HepG2 (cell line): ENCODE measurements at regions not wholly inside any gene's neighbourhood (a gene's known extent, or its start where the extent isn't known, plus 50 kb on each side); places are given as distances from the start of the nearest gene placed in this dataset.

Experiments used
- ADNP ChIP-seq: sonication (generic); formaldehyde crosslinking; IDR thresholded peaks from 2 replicates; pipeline ENCODE4 v1.4.0; 2020; ENCODE audit warnings: missing genetic modification reagents
- CEBPG ChIP-seq: IDR thresholded peaks from 2 replicates; pipeline ENCODE4 v1.6.1; 2016
- GATAD1 ChIP-seq: IDR thresholded peaks from 2 replicates; pipeline ENCODE4 v1.6.1; 2016; ENCODE audit warnings: missing genetic modification reagents, missing compliant biosample characterization
- HDAC2 ChIP-seq: sonication (generic); formaldehyde crosslinking; IDR thresholded peaks from 2 replicates; pipeline ENCODE4 v1.4.0; 2020; ENCODE audit warnings: missing genetic modification reagents
- MEF2D ChIP-seq: sonication (generic); formaldehyde crosslinking; IDR thresholded peaks from 2 replicates; pipeline ENCODE4 v1.5.1; 2020; ENCODE audit warnings: mild to moderate bottlenecking, missing genetic modification reagents
- NFRKB ChIP-seq: fragments of 450-650 bp; IDR thresholded peaks from 2 replicates; pipeline ENCODE4 v1.6.1; 2017
- RBFOX2 ChIP-seq: fragments of 200-400 bp; formaldehyde crosslinking; IDR thresholded peaks from 2 replicates; pipeline ENCODE4 v1.6.1; 2017; ENCODE audit warnings: low read depth, mild to moderate bottlenecking, low read length
- RBM39 ChIP-seq: fragments of 200-400 bp; formaldehyde crosslinking; IDR thresholded peaks from one replicate; pipeline ENCODE4 v1.6.1; 2018; ENCODE audit warnings: antibody characterized with exemption, mild to moderate bottlenecking, low read depth, low read length; ENCODE audit not compliant: poor library complexity, severe bottlenecking
- REL ChIP-seq: sonication (generic); formaldehyde crosslinking; conservative IDR thresholded peaks from 2 replicates; pipeline ENCODE4 v1.8.0; 2022; ENCODE audit warnings: mild to moderate bottlenecking, missing genetic modification reagents, moderate library complexity
- RXRB ChIP-seq: IDR thresholded peaks from 2 replicates; pipeline ENCODE4 v1.6.1; 2016; ENCODE audit warnings: borderline replicate concordance, missing genetic modification reagents, missing compliant biosample characterization
- SNRNP70 ChIP-seq: fragments of 200-400 bp; formaldehyde crosslinking; IDR thresholded peaks from 2 replicates; pipeline ENCODE4 v1.6.1; 2017; ENCODE audit warnings: mild to moderate bottlenecking, low read depth, low read length, moderate library complexity
- TRIM24 ChIP-seq: sonication (generic); formaldehyde crosslinking; IDR thresholded peaks from 2 replicates; pipeline ENCODE4 v1.8.0; 2022; ENCODE audit warnings: mild to moderate bottlenecking, missing genetic modification reagents
- ZFY ChIP-seq: sonication (generic); formaldehyde crosslinking; IDR thresholded peaks from 2 replicates; pipeline ENCODE4 v1.4.0; 2020; ENCODE audit warnings: missing genetic modification reagents
- ZNF101 ChIP-seq: sonication (generic); formaldehyde crosslinking; IDR thresholded peaks from 2 replicates; pipeline ENCODE4 v1.4.0; 2020; ENCODE audit warnings: mild to moderate bottlenecking, low read depth, missing genetic modification reagents, borderline replicate concordance
- ZNF207 ChIP-seq: fragments of 450-650 bp; IDR thresholded peaks from 2 replicates; pipeline ENCODE4 v1.6.1; 2016; ENCODE audit warnings: antibody characterized with exemption, borderline replicate concordance
- ZNF383 ChIP-seq: sonication (generic); formaldehyde crosslinking; IDR thresholded peaks from 2 replicates; pipeline ENCODE4 v1.4.0; 2020; ENCODE audit warnings: missing genetic modification reagents, mild to moderate bottlenecking, borderline replicate concordance
- ZNF501 ChIP-seq: sonication (generic); formaldehyde crosslinking; IDR thresholded peaks from 2 replicates; pipeline ENCODE4 v1.5.1; 2020; ENCODE audit warnings: mild to moderate bottlenecking, moderate library complexity, missing genetic modification reagents
- ZNF563 ChIP-seq: sonication (generic); formaldehyde crosslinking; IDR thresholded peaks from 2 replicates; pipeline ENCODE4 v1.8.0; 2022; ENCODE audit warnings: mild to moderate bottlenecking, moderate library complexity, missing genetic modification reagents
- ZNF839 ChIP-seq: sonication (generic); formaldehyde crosslinking; IDR thresholded peaks from 2 replicates; pipeline ENCODE4 v1.4.0; 2020; ENCODE audit warnings: missing genetic modification reagents, mild to moderate bottlenecking, borderline replicate concordance
- ZNF883 ChIP-seq: sonication (generic); formaldehyde crosslinking; IDR thresholded peaks from 2 replicates; pipeline ENCODE4 v1.5.1; 2020; ENCODE audit warnings: mild to moderate bottlenecking, missing genetic modification reagents; ENCODE audit errors: not compliant biosample characterization
- TF ChIP-seq, protein P1 (sequence below): sonication (generic); formaldehyde crosslinking; conservative IDR thresholded peaks from 2 replicates; pipeline ENCODE4 v1.4.0; 2020; ENCODE audit warnings: missing genetic modification reagents
- TF ChIP-seq, protein P2 (sequence below): IDR thresholded peaks from 2 replicates; pipeline ENCODE4 v1.6.1; 2012; ENCODE audit warnings: low read depth, low read length, improper control_type of control experiment
- TF ChIP-seq, protein P3 (sequence below): IDR thresholded peaks from 2 replicates; pipeline ENCODE4 v1.6.1; 2018; ENCODE audit warnings: missing genetic modification reagents
- TF ChIP-seq, protein P4 (sequence below): sonication (generic); formaldehyde crosslinking; IDR thresholded peaks from 2 replicates; pipeline ENCODE4 v1.4.0; 2020; ENCODE audit warnings: mild to moderate bottlenecking, missing genetic modification reagents
- TF ChIP-seq, protein P5 (sequence below): sonication (generic); formaldehyde crosslinking; IDR thresholded peaks from 2 replicates; pipeline ENCODE4 v1.4.0; 2020; ENCODE audit warnings: missing genetic modification reagents
- TF ChIP-seq, protein P6 (sequence below): IDR thresholded peaks from 2 replicates; pipeline ENCODE4 v1.6.1; 2012; ENCODE audit warnings: inconsistent platforms

DNA sequence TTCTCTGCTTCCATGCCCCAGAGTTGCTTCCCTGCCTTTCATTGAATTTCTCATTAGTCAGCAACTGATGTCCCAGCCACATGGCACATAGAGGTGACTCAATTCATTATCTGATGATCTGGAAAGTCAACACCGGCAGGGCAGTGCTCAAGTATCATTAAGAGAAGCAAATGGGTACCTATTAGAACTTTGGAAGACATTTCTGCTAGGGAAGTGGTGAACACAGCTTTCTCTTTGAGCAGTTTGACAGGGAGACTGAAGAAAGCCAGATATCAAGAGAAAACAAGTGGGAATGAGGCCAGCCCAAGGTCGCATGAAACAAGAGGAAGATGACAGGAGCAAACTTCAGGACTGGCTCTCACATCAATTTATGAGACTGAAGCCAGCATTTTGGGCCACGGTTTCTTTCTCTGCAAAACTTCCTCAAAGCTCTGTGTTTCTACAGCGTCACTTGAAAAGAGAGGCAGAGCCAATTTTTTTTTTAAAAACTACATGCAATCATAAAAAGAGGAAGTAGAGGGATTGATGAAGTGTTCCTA is 108.3 kb upstream of the RPS6KA3 start (continued):
- TF ChIP-seq, protein P1, sequence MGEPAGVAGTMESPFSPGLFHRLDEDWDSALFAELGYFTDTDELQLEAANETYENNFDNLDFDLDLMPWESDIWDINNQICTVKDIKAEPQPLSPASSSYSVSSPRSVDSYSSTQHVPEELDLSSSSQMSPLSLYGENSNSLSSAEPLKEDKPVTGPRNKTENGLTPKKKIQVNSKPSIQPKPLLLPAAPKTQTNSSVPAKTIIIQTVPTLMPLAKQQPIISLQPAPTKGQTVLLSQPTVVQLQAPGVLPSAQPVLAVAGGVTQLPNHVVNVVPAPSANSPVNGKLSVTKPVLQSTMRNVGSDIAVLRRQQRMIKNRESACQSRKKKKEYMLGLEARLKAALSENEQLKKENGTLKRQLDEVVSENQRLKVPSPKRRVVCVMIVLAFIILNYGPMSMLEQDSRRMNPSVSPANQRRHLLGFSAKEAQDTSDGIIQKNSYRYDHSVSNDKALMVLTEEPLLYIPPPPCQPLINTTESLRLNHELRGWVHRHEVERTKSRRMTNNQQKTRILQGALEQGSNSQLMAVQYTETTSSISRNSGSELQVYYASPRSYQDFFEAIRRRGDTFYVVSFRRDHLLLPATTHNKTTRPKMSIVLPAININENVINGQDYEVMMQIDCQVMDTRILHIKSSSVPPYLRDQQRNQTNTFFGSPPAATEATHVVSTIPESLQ: no peak
- TF ChIP-seq NFRKB (no peak), ZNF101 (no peak), ZNF501 (CRISPR knock-in tag) (no peak), RBFOX2 (no peak), GATAD1 (CRISPR knock-in tag) (no peak), MEF2D (CRISPR knock-in tag) (no peak), RXRB (0 out of 2 replicates have a peak, but pooled peaks have one; percentile 9), SNRNP70 (no peak), ZNF563 (CRISPR knock-in tag) (no peak), CEBPG (peak; percentile 20; the same call in 1 of the 2 replicates), RBM39 (no peak), ADNP (CRISPR knock-in tag) (no peak), ZNF839 (CRISPR knock-in tag) (no peak), ZNF207 (no peak), ZNF383 (CRISPR knock-in tag) (no peak), REL (no peak), ZNF883 (no peak), HDAC2 (CRISPR knock-in tag) (peak; percentile 22; the same call in 1 of the 2 replicates), ZFY (CRISPR knock-in tag) (no peak), TRIM24 (CRISPR knock-in tag) (no peak)
- TF ChIP-seq, protein P2, sequence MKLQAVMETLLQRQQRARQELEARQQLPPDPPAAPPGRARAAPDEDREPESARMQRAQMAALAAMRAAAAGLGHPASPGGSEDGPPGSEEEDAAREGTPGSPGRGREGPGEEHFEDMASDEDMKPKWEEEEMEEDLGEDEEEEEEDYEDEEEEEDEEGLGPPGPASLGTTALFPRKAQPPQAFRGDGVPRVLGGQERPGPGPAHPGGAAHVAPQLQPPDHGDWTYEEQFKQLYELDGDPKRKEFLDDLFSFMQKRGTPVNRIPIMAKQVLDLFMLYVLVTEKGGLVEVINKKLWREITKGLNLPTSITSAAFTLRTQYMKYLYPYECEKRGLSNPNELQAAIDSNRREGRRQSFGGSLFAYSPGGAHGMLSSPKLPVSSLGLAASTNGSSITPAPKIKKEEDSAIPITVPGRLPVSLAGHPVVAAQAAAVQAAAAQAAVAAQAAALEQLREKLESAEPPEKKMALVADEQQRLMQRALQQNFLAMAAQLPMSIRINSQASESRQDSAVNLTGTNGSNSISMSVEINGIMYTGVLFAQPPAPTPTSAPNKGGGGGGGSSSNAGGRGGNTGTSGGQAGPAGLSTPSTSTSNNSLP: 0 out of 2 replicates have a peak, but pooled peaks have one; percentile 54
- TF ChIP-seq, protein P3, sequence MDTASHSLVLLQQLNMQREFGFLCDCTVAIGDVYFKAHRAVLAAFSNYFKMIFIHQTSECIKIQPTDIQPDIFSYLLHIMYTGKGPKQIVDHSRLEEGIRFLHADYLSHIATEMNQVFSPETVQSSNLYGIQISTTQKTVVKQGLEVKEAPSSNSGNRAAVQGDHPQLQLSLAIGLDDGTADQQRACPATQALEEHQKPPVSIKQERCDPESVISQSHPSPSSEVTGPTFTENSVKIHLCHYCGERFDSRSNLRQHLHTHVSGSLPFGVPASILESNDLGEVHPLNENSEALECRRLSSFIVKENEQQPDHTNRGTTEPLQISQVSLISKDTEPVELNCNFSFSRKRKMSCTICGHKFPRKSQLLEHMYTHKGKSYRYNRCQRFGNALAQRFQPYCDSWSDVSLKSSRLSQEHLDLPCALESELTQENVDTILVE: no peak
- TF ChIP-seq, protein P4, sequence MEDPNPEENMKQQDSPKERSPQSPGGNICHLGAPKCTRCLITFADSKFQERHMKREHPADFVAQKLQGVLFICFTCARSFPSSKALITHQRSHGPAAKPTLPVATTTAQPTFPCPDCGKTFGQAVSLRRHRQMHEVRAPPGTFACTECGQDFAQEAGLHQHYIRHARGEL (CRISPR knock-in tag): no peak
- TF ChIP-seq, protein P5, sequence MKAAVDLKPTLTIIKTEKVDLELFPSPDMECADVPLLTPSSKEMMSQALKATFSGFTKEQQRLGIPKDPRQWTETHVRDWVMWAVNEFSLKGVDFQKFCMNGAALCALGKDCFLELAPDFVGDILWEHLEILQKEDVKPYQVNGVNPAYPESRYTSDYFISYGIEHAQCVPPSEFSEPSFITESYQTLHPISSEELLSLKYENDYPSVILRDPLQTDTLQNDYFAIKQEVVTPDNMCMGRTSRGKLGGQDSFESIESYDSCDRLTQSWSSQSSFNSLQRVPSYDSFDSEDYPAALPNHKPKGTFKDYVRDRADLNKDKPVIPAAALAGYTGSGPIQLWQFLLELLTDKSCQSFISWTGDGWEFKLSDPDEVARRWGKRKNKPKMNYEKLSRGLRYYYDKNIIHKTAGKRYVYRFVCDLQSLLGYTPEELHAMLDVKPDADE (CRISPR knock-in tag): no peak
- TF ChIP-seq, protein P6, sequence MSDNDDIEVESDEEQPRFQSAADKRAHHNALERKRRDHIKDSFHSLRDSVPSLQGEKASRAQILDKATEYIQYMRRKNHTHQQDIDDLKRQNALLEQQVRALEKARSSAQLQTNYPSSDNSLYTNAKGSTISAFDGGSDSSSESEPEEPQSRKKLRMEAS: peak; percentile 57
